Activated T-cell treated with anti-CD3 and anti-CD28 coated beads for 4 hours (primary cell): ENCODE measurements at regions not wholly inside any gene's neighbourhood (a gene's known extent, or its start where the extent isn't known, plus 50 kb on each side); places are given as distances from the start of the nearest gene placed in this dataset.
"Not testable (repeated sequence)": the region's sequence is repeated elsewhere in the genome, so short reads cannot be mapped to it uniquely, and the experiment has no call there.

ENCODE experiments used
- DNase-seq: peaks from one replicate; pipeline ENCODE4 v3.0.0-alpha.2; 2020

DNA sequence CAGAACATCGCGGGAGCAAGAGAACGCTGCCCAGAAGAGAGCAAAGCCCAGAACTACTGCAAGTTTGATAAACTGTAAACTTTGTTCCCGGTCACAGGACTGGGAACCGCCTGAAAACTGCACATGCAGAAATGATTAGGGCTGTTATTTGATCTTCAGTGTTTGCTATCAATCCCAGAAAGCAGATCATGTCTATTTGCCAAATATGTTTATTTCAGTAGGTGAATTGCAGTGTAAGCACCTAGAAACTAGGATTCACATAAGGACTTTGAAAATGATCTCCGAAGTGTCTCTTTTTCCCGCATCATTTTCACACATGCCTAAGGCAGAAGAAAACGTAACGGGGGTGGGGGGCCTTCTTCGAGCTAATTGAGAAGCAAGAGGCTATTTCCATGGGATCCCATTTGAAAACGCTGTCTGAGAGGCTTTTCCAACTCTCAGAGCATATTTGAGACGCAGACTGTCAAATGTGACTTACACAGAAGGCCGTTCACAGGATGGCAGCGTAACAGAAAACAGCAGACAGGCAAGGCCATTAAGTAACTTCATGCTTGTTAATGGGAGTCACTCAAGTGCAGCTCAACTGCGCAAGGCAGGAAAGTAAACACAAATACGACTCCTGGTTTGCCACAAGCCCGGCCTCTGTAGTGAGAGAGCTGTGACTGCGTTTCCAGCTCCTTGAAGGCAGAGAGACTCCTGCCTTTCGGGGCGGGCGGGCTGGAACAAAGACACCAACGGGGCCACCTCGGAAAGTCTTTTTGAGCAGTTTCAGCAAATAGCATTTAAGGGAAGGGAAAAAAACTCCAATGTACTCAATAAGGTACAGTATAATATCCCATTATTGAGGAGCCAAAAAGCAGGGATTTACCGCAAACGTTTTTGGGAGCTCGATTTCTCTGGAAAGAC is 144.7 kb upstream of the ZNF217 start:
- no peak for DNase-seq

DNA sequence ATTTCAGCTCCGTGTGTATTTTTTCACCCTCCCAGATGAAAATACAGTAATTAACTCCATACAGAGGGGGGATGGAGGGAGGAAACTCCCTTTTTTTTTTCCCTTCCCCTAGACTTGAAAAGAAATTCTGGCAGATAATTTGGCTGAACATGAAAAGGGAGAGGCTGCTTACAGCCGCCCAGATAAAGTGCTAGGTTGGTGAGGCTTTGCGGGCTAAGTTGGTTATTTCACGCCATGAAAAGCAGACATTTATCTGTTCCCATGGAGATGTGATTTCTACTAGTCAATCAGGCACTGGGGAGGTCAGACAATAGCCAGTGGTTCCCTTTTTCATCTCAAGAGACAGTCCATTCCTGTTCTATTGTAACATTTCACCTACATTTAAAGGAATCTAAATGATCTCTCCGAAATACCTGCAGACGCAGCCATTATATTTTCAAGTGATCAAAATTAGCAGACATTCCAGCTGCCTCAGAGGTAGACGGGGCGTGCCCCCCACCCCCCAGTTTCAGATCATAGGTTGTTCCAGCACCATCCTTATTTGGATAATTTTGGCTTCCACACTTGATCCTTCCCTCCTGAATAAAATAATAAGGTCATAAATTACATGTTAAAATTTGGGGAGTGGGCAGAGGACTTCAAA is 143.9 kb upstream of the ZNF217 start:
- DNase-seq: no peak

DNA sequence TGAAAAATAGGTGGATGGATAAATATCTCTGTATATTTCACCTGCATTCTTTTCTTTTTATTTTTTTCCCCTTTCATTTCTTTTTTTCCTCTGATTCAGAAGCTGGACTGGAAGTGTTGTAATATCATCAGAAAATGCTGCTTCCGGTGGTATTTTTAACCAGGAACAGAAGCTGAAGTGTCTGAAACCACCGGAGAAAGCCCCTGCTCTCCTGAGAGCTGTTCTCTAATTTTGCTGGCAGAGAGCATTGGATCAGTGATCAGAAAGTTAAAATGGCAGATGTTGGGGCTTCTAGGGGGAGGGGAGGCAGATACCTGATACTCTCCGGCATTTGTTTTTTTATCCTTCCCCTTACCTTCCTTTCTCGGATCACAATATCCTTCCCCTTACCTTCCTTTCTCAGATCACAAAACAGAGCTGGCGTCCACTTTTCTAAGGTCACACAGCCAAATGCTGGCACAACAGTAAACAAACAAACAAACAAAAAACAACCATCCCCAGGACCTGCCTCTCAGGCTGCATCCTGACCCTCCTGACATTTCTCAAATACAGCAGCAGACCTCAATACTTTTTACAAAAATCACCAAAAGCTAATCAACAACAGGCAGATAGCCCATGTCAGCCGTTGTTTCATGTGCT is 143.2 kb upstream of the ZNF217 start:
- no peak for DNase-seq

GRCh38 chr20:53736122-53736756 is 142.6 kb upstream of the ZNF217 start:
- no peak for DNase-seq

DNA sequence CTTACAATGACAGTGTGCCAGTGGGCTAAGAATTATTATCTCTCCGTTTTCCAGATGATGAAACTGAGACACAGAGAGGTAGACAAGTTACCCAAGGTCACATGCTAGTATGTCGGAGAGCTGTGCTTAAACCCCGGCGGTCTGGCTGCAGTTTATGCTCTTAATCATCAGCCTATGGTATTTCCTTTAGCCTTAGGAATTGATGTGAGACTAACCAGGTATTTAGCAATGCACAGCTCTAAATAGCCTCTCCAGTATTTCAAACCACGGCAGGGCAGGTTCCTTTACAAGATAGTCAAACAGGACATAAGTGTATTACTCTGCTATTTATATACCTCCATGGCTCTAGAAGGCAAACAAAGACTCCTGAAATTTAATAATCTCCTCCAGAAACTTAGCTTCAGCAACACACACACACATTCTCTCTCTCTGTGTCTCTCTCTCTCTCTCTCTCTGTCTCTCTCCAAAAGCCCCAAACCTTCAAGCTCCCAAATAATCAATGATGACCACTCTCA is 142.0 kb upstream of the ZNF217 start:
- DNase-seq: no peak

DNA sequence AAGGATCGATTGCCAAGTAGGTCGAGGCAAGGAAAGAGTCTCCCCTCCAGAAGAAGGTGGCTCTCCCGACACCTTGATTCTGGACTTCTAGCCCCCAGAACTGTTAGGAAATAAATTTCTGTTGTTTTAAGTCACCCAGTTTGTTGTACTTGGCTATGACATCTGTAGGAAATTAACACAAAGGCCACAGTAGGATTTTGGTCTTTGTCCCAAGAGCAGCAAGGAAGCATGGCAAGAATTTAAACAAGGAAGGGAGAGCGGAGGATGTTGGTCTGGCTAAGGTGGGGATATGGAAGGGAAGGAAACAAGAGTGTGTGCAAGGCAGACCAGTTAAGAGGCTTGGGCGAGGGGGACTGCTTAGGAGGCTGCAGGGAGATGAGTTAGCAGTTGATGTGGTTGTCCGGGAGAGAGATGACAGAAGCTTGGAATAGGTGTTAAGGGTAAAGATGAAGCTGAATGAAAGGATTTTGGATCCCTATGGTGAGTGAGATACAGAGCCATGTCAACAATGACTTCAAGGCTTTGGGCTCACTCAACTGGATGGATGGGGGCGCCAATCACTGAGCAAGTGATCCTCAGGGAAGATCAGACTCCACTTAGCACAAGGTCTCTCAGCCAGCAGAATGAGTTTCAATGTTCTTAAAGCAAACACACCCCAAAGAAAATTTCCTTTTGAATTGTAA is 140.5 kb upstream of the ZNF217 start:
- DNase-seq: no peak

DNA sequence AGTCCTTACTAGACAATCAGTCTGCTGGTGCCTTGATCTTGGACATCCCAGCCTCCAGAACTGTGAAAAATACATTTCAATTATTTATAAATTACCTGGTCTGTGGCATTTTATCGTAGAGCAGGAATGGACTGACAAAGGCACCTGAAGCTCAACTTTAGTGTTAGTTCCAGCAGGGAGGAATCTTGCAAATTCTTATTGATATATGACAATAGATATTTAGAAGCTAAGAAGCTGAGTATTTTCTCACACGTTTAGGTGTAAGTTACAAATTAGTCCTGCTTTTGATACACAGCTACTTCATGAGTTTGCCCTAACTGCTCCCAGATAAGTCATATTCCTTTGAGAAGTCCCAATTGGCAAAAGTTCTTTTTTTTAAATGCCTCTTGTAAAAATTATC is 138.0 kb upstream of the ZNF217 start:
- no peak for DNase-seq

DNA sequence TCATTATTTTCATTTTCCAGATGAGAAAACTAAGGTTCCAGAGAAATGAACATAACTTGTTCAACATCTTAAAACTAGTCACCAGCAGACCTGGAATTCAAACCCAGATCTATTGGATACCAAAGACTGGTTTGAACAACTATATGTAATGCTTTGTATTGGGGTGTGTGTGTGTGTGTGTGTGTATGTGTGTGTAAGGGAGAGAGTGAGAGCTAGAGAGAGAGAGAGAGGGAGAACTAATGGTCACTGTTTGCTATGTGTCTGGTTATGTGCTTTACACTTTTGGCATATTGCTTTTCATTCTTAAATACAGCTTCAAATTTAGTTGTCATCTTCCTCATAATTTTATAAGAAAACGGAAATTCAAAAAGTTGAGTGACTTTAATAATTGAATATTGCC is 134.7 kb upstream of the ZNF217 start:
- no peak for DNase-seq

DNA sequence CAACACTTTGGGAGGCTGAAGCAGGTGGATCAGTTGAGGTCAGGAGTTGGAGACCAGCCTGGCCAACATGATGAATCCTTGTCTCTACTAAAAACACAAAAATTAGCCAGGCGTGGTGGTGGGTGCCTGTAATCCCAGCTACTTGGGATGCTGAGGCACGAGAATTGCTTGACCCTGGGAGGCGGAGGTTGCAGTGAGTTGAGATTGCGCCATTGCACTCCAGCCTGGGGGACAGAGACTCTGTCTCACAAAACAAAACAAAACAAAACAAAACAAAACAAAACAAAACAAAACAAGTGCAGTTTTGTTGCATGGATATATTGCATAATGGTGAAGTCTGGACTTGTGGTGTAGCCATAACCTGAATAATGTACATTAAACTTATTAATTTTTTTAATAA is 133.6 kb upstream of the ZNF217 start:
- DNase-seq: not testable (repeated sequence)

- DNase-seq: no peak
Observed at GRCh38 chr20:53725575-53725970, 131.9 kb upstream of the ZNF217 start.

DNA sequence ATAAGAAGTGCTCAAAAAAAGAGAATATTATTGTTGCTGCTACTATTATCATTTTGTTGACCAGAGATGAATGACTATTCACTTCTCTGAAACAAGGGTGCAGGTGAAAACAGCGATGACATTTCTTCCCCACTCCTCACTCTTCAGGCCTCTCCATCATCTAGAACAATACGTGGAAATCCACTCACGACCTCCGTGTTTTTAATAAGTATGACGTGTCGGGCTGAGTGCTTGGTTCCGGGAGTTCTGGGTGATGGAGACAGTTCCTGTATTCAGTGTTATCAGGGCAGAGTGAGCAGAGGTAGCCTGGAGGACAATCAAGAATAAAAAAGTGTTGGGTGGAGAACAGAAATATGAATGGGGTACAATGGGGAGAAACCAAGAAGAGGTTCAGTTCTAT is 130.0 kb upstream of the ZNF217 start:
- no peak for DNase-seq

GRCh38 chr20:53723045-53723444 is 129.4 kb upstream of the ZNF217 start:
- no peak for DNase-seq

DNA sequence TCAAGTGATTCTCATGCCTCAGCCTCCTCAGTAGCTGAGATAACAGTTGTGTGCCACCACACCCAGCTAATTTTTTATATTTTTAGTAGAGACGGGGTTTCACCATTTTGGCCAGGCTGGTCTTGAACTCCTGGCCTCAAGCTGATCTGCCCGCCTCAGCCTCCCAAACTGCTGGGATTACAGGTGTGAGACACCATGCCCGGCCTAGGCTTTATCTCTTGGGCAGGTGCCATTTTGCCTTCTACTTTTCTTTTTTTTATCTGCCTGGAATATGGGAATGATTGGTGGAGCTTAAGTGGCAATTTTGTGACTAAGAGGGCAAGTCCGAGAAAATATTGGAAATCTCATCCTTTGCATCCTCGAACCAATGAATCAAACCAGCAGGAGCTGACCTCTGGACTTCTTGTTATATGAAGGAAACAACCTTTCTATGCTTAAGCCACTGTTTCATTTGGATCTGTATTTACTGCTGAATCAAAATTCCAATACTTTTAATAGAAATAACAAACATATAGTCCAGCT is 128.9 kb upstream of the ZNF217 start:
- no peak for DNase-seq

DNA sequence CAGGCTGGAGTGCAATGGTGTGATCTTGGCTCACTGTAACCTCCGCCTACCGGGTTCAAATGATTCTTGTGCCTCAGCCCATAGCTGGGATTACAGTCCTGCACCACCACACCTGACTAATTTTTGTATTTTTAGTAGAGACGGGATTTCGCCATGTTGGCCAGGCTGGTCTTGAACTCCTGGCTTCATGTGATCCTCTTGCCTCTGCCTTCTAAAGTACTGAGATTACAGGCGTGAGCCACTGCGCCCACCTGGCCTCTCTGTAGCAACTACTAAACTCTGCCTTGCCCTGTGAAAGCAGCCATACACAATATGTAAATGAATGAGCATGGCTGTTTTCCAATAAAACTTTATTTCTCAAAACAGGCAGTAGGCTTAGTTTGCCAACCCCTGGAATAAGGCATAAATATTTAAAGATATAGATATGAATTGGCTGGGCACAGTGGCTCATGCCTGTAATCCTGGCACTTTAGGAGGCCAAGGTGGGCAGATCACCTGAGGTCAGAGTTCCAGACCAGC is 127.9 kb upstream of the ZNF217 start:
- DNase-seq: not testable (repeated sequence)

GRCh38 chr20:53719171-53719803 is 125.6 kb upstream of the ZNF217 start:
- DNase-seq: not testable (repeated sequence)

- no peak for DNase-seq
Observed at GRCh38 chr20:53718142-53719021, 124.7 kb upstream of the ZNF217 start.

DNA sequence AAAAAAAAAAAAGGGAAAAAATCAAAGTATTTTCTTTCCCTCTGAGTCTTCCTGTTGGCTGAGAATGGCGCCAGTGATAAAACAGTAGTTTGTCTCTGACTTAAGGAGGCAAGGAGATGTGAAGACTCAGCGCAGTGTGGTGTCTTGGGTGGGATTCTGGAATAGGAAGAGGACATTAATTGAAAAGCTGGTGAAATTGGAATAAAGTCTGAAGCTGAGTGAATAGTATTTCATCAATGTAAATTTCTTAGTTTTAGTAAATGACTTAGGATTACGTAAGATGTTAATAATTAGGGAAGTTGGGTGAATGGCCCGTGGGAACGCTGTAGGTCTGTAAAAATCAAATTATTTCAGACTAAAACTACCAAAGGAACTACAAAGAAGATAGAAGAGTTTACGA is 122.8 kb upstream of the ZNF217 start:
- no peak for DNase-seq

- DNase-seq: no peak
Observed at GRCh38 chr20:53714524-53714923, 120.9 kb upstream of the ZNF217 start.

DNA sequence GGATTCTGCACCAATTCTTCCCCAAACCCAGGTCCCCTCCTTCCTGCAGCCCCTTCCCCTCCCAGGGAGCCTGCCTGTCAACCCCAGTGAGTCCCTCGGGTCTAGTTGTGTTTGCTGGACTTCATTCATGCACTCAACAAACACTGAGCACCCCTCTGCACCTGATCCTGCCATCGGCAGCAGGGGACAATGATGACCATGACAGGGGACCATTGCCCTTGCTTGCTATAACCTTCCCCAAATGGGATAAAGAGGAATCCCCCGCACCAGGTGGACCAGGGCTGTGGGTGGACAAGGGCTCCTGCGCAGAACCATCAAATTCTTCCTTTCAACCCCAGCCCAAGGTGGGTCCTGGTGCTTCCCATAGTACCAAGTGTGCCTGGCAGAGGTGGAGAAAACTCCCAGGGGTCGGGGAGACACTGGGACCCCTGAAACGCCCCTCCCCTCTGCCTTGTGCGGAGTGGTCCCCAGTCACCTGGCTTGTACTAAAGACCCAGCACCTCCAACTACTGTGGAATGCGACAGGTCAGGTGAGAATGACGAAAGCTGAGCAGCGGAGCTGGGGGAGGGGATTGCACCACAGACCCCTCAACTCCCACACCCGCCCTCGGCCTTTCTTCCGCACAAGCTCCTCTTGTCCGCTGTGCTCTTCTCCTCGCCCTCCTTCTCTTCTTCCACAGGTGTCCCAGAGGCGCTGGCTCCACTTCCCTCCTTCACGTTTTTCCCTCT is 119.9 kb upstream of the ZNF217 start:
- DNase-seq: no peak
